ENCODE measurements at regions not wholly inside any gene's neighbourhood (a gene's known extent, or its start where the extent isn't known, plus 50 kb on each side); places are given as distances from the start of the nearest gene placed in this dataset.
"Not testable (repeated sequence)": the region's sequence is repeated elsewhere in the genome, so short reads cannot be mapped to it uniquely, and the experiment has no call there.

GRCh38 chr21:29431178-29431577, 132.5 kb downstream of the BACH1 start:
- TF ChIP-seq EP300 (IDR thresholded peaks at IDR 0.05) (no peak), CTCF (IDR thresholded peaks at IDR 0.05) (no peak), POLR2A (IDR thresholded peaks at IDR 0.05) (no peak), POLR2AphosphoS5 (IDR thresholded peaks at IDR 0.05) (no peak)
- Histone ChIP-seq H3K36me3 (no peaks in the 10 kb centered on the region), H3K27me3 (no peaks in the 10 kb centered on the region), H3K9me3 (no peaks in the 10 kb centered on the region), H3K27ac (no peak overlapping the region), H3K4me1 (peaks cover 5% of the 10 kb centered on the region), H3K4me3 (no peak overlapping the region)
- WGBS = 88% methylated on average over 1 of the region's 1 CpG
- DNase-seq (ENCODE audit: low spot score in 2 of 2) = no peak

GRCh38 chr21:29431680-29432079, 133.0 kb downstream of the BACH1 start:
- no peak overlapping the region for H3K4me3 ChIP-seq
- no peak for TF ChIP-seq CTCF (IDR thresholded peaks at IDR 0.05)
- no peak for TF ChIP-seq EP300 (IDR thresholded peaks at IDR 0.05)
- TF ChIP-seq POLR2AphosphoS5 (IDR thresholded peaks at IDR 0.05) = no peak
- no peak for TF ChIP-seq POLR2A (IDR thresholded peaks at IDR 0.05)

GRCh38 chr21:29433366-29434059, 134.8 kb downstream of the BACH1 start:
- Histone ChIP-seq H3K36me3 (no peaks in the 10 kb centered on the region), H3K9me3 (no peaks in the 10 kb centered on the region), H3K27me3 (no peaks in the 10 kb centered on the region), H3K4me3 (no peak overlapping the region), H3K27ac (no peak overlapping the region), H3K4me1 (peaks cover 8% of the 10 kb centered on the region)
- no peak for DNase-seq (ENCODE audit: low spot score in 2 of 2)
- WGBS = 49% methylated on average over 7 of the region's 7 CpGs
- TF ChIP-seq POLR2AphosphoS5 (IDR thresholded peaks at IDR 0.05) (no peak), EP300 (IDR thresholded peaks at IDR 0.05) (no peak), CTCF (IDR thresholded peaks at IDR 0.05) (no peak), POLR2A (IDR thresholded peaks at IDR 0.05) (no peak)

More at GRCh38 chr21:29431680-29432079, 133.0 kb downstream of the BACH1 start:
- Histone ChIP-seq H3K9me3 (no peaks in the 10 kb centered on the region), H3K27me3 (no peaks in the 10 kb centered on the region), H3K27ac (no peak overlapping the region), H3K4me1 (peaks cover 8% of the 10 kb centered on the region), H3K36me3 (no peaks in the 10 kb centered on the region)
- WGBS = 91% methylated on average over 5 of the region's 5 CpGs
- DNase-seq (ENCODE audit: low spot score in 2 of 2) = no peak

- no peaks in the 10 kb centered on the region for H3K9me3 ChIP-seq
- TF ChIP-seq POLR2A (IDR thresholded peaks at IDR 0.05) = no peak
- TF ChIP-seq EP300 (IDR thresholded peaks at IDR 0.05) = no peak
- no peak for TF ChIP-seq POLR2AphosphoS5 (IDR thresholded peaks at IDR 0.05)
- TF ChIP-seq CTCF (IDR thresholded peaks at IDR 0.05) = no peak
- no peaks in the 10 kb centered on the region for H3K36me3 ChIP-seq
- no peak for DNase-seq (ENCODE audit: low spot score in 2 of 2)
- WGBS = 73% methylated on average over 7 of the region's 7 CpGs
- H3K27me3 ChIP-seq = no peaks in the 10 kb centered on the region
- no peak overlapping the region for H3K27ac ChIP-seq
- no peak overlapping the region for H3K4me3 ChIP-seq
- peaks cover 8% of the 10 kb centered on the region for H3K4me1 ChIP-seq
These were observed 135.4 kb downstream of the BACH1 start for GRCh38 chr21:29434081-29434480.

GRCh38 chr21:29434982-29435381, 136.3 kb downstream of the BACH1 start:
- H3K36me3 ChIP-seq; H3K4me1 ChIP-seq; DNase-seq (ENCODE audit: low spot score in 2 of 2); H3K9me3 ChIP-seq; H3K27ac ChIP-seq; H3K4me3 ChIP-seq; H3K27me3 ChIP-seq: not testable (repeated sequence)
- WGBS = 94% methylated on average over 2 of the region's 2 CpGs

GRCh38 chr21:29436143-29436542, 137.4 kb downstream of the BACH1 start:
- no peak overlapping the region for H3K27ac ChIP-seq
- DNase-seq (ENCODE audit: low spot score in 2 of 2) = peak in 1 of 2 donors; percentile 54
- no peaks in the 10 kb centered on the region for H3K9me3 ChIP-seq
- TF ChIP-seq CTCF (IDR thresholded peaks at IDR 0.05) = no peak
- TF ChIP-seq EP300 (IDR thresholded peaks at IDR 0.05) = no peak
- TF ChIP-seq POLR2AphosphoS5 (IDR thresholded peaks at IDR 0.05) = no peak
- TF ChIP-seq POLR2A (IDR thresholded peaks at IDR 0.05) = no peak
- H3K4me3 ChIP-seq = no peak overlapping the region
- H3K27me3 ChIP-seq = no peaks in the 10 kb centered on the region
- H3K36me3 ChIP-seq = no peaks in the 10 kb centered on the region
- 32% methylated on average over 5 of the region's 5 CpGs for WGBS
- peaks cover 8% of the 10 kb centered on the region for H3K4me1 ChIP-seq

Data from suprapubic skin (tissue), 4 donors.